CD8-positive, alpha-beta memory T cell (primary cell): ENCODE measurements at regions not wholly inside any gene's neighbourhood (a gene's known extent, or its start where the extent isn't known, plus 50 kb on each side); places are given as distances from the start of the nearest gene placed in this dataset.
"Not testable (repeated sequence)": the region's sequence is repeated elsewhere in the genome, so short reads cannot be mapped to it uniquely, and the experiment has no call there.

Experiments used
- CTCF ChIA-PET: fragments of 350-600 bp; sonication (Branson Sonifier 250); formaldehyde crosslinking; loops from one replicate; lab custom pipeline; 2021; ENCODE audit warnings: antibody characterized with exemption; lab: Charles Lee
- POLR2A ChIA-PET: fragments of 350-600 bp; sonication (Branson Sonifier 250); formaldehyde crosslinking; loops from one replicate; lab custom pipeline; 2021; ENCODE audit warnings: antibody characterized with exemption; lab: Charles Lee
- DNase-seq, 5 donors: peaks; one replicate each; pipeline versions ENCODE4 v3.0.0 to v3.0.0-alpha.2; 2020 to 2022; ENCODE audit warnings: mixed read lengths in 1 of 5
- H3K27ac ChIP-seq: one replicate; pipeline ENCODE4 v1.7.0; 2013; ENCODE audit warnings: low read depth, mild to moderate bottlenecking, low read length, moderate library complexity
- H3K27me3 ChIP-seq: 2 replicates; pipeline ENCODE4 v1.7.0; 2013; ENCODE audit warnings: low read length, mild to moderate bottlenecking; ENCODE audit not compliant: insufficient read depth, poor library complexity, severe bottlenecking
- H3K36me3 ChIP-seq: 2 replicates; pipeline ENCODE4 v1.7.0; 2013; ENCODE audit warnings: mild to moderate bottlenecking, low read length, moderate library complexity; ENCODE audit not compliant: insufficient read depth
- H3K4me1 ChIP-seq: 2 replicates; pipeline ENCODE4 v1.7.0; 2013; ENCODE audit warnings: mild to moderate bottlenecking, low read length, moderate library complexity; ENCODE audit not compliant: insufficient read depth
- H3K4me3 ChIP-seq: 2 replicates; pipeline ENCODE4 v1.7.0; 2013; ENCODE audit warnings: mild to moderate bottlenecking, low read length
- H3K9me3 ChIP-seq: 2 replicates; pipeline ENCODE4 v1.7.0; 2013; ENCODE audit warnings: mild to moderate bottlenecking, low read length
- H3K27ac Mint-ChIP-seq, 8 donors: one replicate each; pipeline ENCODE4 v1.8.0; 2020 to 2021; ENCODE audit warnings: mixed read lengths in 8 of 8, mild to moderate bottlenecking in 6 of 8, inconsistent platforms in 3 of 8, moderate library complexity in 3 of 8
- H3K27me3 Mint-ChIP-seq, 2 donors: one replicate each; pipeline ENCODE4 v1.8.0; 2020 to 2021; ENCODE audit warnings: mixed read lengths in 2 of 2, mild to moderate bottlenecking in 1 of 2, moderate library complexity in 1 of 2
- H3K36me3 Mint-ChIP-seq, 3 donors: one replicate each; pipeline ENCODE4 v1.8.0; 2020 to 2021; ENCODE audit warnings: mixed read lengths in 3 of 3, inconsistent platforms in 1 of 3, mild to moderate bottlenecking in 1 of 3
- H3K4me1 Mint-ChIP-seq, 3 donors: one replicate each; pipeline ENCODE4 v1.8.0; 2020 to 2021; ENCODE audit warnings: mixed read lengths in 3 of 3, inconsistent platforms in 1 of 3, mild to moderate bottlenecking in 1 of 3
- H3K4me3 Mint-ChIP-seq, 7 donors: one replicate each; pipeline ENCODE4 v1.8.0; 2020 to 2021; ENCODE audit warnings: mixed read lengths in 7 of 7, mild to moderate bottlenecking in 6 of 7, moderate library complexity in 4 of 7, inconsistent platforms in 2 of 7
- H3K9me3 Mint-ChIP-seq, 5 donors: one replicate each; pipeline ENCODE4 v1.8.0; 2020 to 2022; ENCODE audit warnings: mixed read lengths in 5 of 5, mild to moderate bottlenecking in 3 of 5, moderate library complexity in 2 of 5, inconsistent platforms in 1 of 5

DNA sequence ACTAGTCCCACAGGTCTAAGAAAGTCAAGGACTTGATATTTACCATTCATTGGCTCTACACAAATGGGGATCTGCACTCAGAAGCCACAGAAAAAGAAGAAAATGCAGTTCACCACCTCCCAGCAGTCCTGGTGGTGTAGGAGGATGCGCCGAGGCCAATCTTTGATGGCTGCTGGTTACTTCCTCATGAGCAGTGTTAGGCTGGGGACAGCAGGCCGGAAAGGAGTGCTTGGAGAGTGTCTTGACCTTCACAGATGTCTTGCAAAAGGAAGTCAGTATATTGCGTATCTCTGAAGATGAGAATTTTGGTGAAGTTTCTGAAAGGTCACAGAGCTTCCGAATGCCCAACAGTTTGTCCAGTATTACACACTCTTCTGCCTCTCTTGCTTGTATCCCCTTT lies 597.0 kb downstream of the EBF1 start:
- Mint-ChIP-seq H3K4me3 (no peak overlapping the region), H3K4me1 (no peaks in the 10 kb centered on the region), H3K9me3 (peaks cover 3 to 27% (median 17%) of the 10 kb centered on the region in 5 donors), H3K36me3 (no peaks in the 10 kb centered on the region), H3K27me3 (peaks cover 0 to 3% of the 10 kb centered on the region in 2 donors), H3K27ac (no peak overlapping the region)
- Histone ChIP-seq H3K9me3 (no peaks in the 10 kb centered on the region), H3K4me3 (no peak overlapping the region), H3K4me1 (no peaks in the 10 kb centered on the region), H3K27ac (no peak overlapping the region), H3K27me3 (no peaks in the 10 kb centered on the region), H3K36me3 (no peaks in the 10 kb centered on the region)
- ChIA-PET CTCF (no interaction called here), POLR2A (no interaction called here)
- DNase-seq: no peak

DNA sequence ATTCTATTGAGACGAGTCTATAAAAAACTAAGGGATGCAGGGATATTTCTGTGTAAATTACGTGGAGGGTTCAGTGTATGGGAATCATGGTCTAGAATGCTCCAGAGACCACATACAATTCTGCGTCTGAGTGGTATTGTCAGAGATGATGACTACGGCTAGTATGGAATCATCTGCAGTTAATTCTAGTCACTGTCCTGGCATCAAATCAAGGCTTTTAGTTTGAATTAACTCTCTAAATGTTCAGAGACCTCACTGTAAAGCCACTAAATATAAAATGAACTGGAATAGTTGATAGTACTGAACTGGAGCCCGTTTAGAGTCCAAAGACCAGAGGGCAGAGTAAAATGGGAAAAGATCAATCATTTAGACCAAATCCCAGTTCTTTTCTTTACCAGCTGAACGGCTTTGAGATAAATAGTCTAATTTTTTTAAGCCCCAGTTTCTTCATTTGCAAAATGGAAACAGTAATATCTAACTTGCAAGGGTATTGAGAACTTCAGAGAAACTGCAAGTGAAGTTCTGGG lies 599.8 kb downstream of the EBF1 start:
- H3K4me1 ChIP-seq: no peaks in the 10 kb centered on the region
- no peak overlapping the region for H3K4me3 Mint-ChIP-seq
- H3K27me3 Mint-ChIP-seq: peaks cover 0 to 4% of the 10 kb centered on the region in 2 donors
- peaks cover 0 to 2% (median 0%) of the 10 kb centered on the region in 3 donors for H3K36me3 Mint-ChIP-seq
- CTCF ChIA-PET: no interaction called here
- no peak overlapping the region for H3K27ac Mint-ChIP-seq
- no peaks in the 10 kb centered on the region for H3K9me3 ChIP-seq
- POLR2A ChIA-PET: no interaction called here
- no peaks in the 10 kb centered on the region for H3K36me3 ChIP-seq
- no peaks in the 10 kb centered on the region for H3K4me1 Mint-ChIP-seq
- no peak for DNase-seq
- no peaks in the 10 kb centered on the region for H3K27me3 ChIP-seq
- H3K27ac ChIP-seq: no peak overlapping the region
- H3K4me3 ChIP-seq: no peak overlapping the region
- peaks cover 0 to 5% (median under 1%) of the 10 kb centered on the region in 5 donors for H3K9me3 Mint-ChIP-seq

DNA sequence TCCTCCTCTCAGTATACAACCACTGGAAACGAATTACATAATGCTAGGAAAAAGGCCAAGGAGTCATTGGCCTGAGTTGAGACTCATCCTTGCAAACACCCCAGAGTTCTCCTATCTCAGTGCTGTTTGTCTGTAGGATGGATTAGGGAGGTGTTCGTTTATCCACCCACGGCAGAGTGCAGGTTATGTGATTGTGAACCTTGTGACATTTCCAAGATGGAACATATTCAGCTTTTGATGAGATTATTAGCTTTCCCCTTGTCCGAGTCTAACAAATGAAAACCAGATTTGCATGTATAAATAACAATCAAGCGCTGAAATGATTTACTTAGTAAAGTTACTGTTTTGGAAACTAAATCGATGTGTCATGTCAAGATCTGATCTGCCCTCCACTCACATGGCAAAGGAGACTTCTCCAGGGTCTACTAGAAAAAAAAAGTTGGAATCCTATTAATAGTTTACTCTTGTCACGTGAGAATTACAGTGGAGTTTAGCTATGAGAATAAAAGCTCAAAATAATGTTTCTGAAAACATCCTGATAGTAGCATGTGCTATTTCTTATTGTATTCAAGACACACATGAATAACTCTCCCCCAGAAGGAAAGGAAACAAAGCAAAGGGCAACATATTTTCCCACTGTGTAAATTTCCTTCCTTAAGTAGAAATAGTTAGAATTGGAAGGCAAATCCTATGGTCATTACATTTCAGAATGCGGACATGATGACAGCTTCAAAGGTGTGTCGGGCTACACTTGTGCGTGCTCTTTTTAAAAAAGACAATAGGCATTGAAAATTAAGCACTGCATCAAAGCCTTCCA lies 600.4 kb downstream of the EBF1 start:
- Histone ChIP-seq H3K4me3 (no peak overlapping the region), H3K36me3 (no peaks in the 10 kb centered on the region), H3K9me3 (no peaks in the 10 kb centered on the region), H3K4me1 (no peaks in the 10 kb centered on the region), H3K27me3 (no peaks in the 10 kb centered on the region), H3K27ac (no peak overlapping the region)
- no peak for DNase-seq
- ChIA-PET POLR2A (no interaction called here), CTCF (no interaction called here)
- Mint-ChIP-seq H3K4me1 (no peaks in the 10 kb centered on the region), H3K4me3 (no peak overlapping the region), H3K27ac (no peak overlapping the region), H3K9me3 (peaks cover 0 to 5% (median 0%) of the 10 kb centered on the region in 5 donors), H3K36me3 (peaks cover 0 to 2% (median 0%) of the 10 kb centered on the region in 3 donors), H3K27me3 (peaks cover 0 to 5% of the 10 kb centered on the region in 2 donors)

DNA sequence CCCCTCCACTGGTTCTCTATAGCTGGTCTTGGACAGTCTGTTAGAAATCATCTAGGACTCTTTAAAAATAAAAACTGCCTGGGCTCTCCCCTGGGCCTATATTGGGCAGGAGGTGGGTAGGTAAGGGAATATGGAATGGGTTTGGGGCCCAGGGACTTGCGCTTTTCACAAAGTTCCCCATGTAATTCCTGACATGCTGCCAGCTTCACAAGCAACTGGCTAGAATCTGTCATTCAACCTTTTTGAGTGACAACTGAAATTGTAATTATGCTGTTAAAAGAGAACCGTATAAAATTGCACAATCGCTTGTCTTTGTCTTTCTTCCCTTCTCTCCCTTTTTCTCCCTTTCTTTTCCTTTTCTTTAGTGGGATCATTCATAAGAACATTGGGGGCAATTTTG lies 603.1 kb downstream of the EBF1 start:
- Mint-ChIP-seq H3K4me1 (no peaks in the 10 kb centered on the region), H3K27ac (no peak overlapping the region), H3K27me3 (peaks cover 0 to 5% of the 10 kb centered on the region in 2 donors), H3K4me3 (no peak overlapping the region), H3K9me3 (peaks cover 0 to 5% (median 0%) of the 10 kb centered on the region in 5 donors), H3K36me3 (peaks cover 0 to 2% (median 0%) of the 10 kb centered on the region in 3 donors)
- no peaks in the 10 kb centered on the region for H3K27me3 ChIP-seq
- DNase-seq: no peak
- H3K9me3 ChIP-seq: no peaks in the 10 kb centered on the region
- POLR2A ChIA-PET: no interaction called here
- no peaks in the 10 kb centered on the region for H3K4me1 ChIP-seq
- H3K27ac ChIP-seq: no peak overlapping the region
- H3K36me3 ChIP-seq: no peaks in the 10 kb centered on the region
- H3K4me3 ChIP-seq: no peak overlapping the region
- CTCF ChIA-PET: no interaction called here

DNA sequence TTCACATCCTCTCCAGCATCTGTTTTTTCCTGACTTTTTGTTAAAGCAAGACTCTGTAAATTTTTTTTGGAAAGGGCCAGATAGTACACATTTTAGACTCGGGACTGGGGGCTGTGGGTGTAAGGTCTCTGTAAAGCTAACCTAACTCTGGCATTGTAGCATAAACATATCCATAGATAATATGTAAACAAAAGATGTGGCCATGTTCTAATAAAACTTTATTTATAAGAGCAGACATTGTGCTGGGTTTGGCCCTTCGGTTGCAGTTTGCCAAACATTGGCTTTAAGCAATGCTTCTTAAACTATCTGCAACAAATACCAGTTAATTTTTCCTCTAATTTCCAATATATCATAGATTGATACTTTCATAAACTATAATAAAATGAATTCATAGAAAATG lies 605.2 kb downstream of the EBF1 start:
- H3K4me1 Mint-ChIP-seq: no peaks in the 10 kb centered on the region
- no peak for DNase-seq
- no peak overlapping the region for H3K27ac ChIP-seq
- H3K4me3 Mint-ChIP-seq: no peak overlapping the region
- peaks cover 0 to 2% (median 0%) of the 10 kb centered on the region in 3 donors for H3K36me3 Mint-ChIP-seq
- ChIA-PET CTCF (no interaction called here), POLR2A (no interaction called here)
- no peaks in the 10 kb centered on the region for H3K4me1 ChIP-seq
- no peak overlapping the region for H3K4me3 ChIP-seq
- H3K9me3 ChIP-seq: no peaks in the 10 kb centered on the region
- no peak overlapping the region for H3K27ac Mint-ChIP-seq
- no peaks in the 10 kb centered on the region for H3K27me3 ChIP-seq
- H3K9me3 Mint-ChIP-seq: peaks cover 0 to 5% (median 0%) of the 10 kb centered on the region in 5 donors
- H3K36me3 ChIP-seq: no peaks in the 10 kb centered on the region
- peaks cover 0 to 4% of the 10 kb centered on the region in 2 donors for H3K27me3 Mint-ChIP-seq

DNA sequence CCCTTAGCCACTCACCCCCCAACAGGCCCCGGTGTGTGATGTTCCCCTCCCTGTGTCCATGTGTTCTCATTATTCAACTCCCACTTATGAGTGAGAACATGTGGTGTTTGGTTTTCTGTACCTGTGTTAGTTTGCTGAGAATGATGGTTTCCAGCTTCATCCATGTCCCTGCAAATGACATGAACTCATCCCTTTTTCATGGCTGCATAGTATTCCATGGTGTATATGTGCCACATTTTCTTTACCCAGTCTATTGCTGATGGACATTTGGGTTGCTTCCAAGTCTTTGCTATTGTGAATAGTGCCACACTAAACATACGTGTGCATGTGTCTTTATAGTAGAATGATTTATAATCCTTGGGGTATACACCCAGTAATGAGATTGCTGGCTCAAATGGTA lies 605.7 kb downstream of the EBF1 start:
- H3K27ac ChIP-seq, H3K27ac Mint-ChIP-seq, DNase-seq, POLR2A ChIA-PET, H3K36me3 ChIP-seq, H3K27me3 ChIP-seq, H3K27me3 Mint-ChIP-seq, H3K9me3 ChIP-seq, H3K9me3 Mint-ChIP-seq, H3K4me1 ChIP-seq, H3K4me3 ChIP-seq, H3K36me3 Mint-ChIP-seq, CTCF ChIA-PET, H3K4me3 Mint-ChIP-seq, H3K4me1 Mint-ChIP-seq: not testable (repeated sequence)

DNA sequence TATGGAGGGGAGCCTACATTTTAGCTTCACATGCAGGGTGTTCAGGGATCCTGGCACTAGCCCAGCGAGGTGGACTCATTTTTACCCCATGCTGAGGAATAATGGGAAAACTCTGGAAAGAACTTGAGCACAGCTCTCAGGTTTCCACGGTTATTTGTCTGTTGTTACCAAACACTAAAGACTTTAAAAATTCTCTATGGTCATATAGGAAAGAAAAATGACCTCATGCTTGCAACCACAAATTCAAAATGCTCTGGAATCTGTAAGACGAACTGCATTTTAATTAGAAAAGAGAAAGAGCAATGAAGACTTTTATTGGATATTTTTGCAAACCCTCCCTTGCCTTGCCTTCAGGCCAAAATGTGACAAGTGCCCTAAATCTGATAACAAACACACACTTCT lies 606.9 kb downstream of the EBF1 start:
- Mint-ChIP-seq H3K4me1 (no peaks in the 10 kb centered on the region), H3K27me3 (peaks cover 0 to 4% of the 10 kb centered on the region in 2 donors), H3K27ac (no peak overlapping the region), H3K4me3 (no peak overlapping the region), H3K9me3 (peaks cover 0 to 5% (median 0%) of the 10 kb centered on the region in 5 donors), H3K36me3 (peaks cover 0 to 2% (median 0%) of the 10 kb centered on the region in 3 donors)
- CTCF ChIA-PET: no interaction called here
- no peaks in the 10 kb centered on the region for H3K4me1 ChIP-seq
- H3K27ac ChIP-seq: no peak overlapping the region
- no peaks in the 10 kb centered on the region for H3K27me3 ChIP-seq
- no peak for DNase-seq
- H3K4me3 ChIP-seq: no peak overlapping the region
- H3K36me3 ChIP-seq: no peaks in the 10 kb centered on the region
- POLR2A ChIA-PET: no interaction called here
- no peaks in the 10 kb centered on the region for H3K9me3 ChIP-seq

DNA sequence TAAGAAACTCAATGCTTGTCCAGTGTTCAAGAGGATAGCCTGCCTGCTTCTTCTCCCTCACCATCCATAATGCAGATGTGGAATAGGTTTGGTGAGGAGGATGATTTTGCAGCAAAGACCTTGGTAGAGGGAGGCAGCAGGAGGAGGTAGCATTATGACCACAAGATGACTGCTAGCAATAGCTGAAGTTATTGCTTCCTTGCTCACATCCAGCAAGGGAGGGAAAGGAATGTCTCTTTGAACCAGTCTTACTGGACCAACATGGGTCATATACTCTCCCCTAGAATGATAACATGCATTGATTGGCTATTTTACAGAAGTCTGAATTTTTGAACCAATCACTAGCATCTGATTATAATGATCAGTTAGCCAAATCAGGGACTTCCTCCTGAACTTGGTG lies 607.6 kb downstream of the EBF1 start:
- H3K27ac Mint-ChIP-seq: no peak overlapping the region
- H3K4me1 ChIP-seq: no peaks in the 10 kb centered on the region
- no peaks in the 10 kb centered on the region for H3K4me1 Mint-ChIP-seq
- DNase-seq: no peak
- H3K27me3 ChIP-seq: no peaks in the 10 kb centered on the region
- CTCF ChIA-PET: no interaction called here
- no peak overlapping the region for H3K27ac ChIP-seq
- peaks cover 0 to 4% of the 10 kb centered on the region in 2 donors for H3K27me3 Mint-ChIP-seq
- H3K4me3 Mint-ChIP-seq: no peak overlapping the region
- H3K9me3 ChIP-seq: no peaks in the 10 kb centered on the region
- peaks cover 0 to 2% (median 0%) of the 10 kb centered on the region in 5 donors for H3K9me3 Mint-ChIP-seq
- peaks cover 0 to 2% (median 0%) of the 10 kb centered on the region in 3 donors for H3K36me3 Mint-ChIP-seq
- no peak overlapping the region for H3K4me3 ChIP-seq
- no peaks in the 10 kb centered on the region for H3K36me3 ChIP-seq
- POLR2A ChIA-PET: no interaction called here
